KG1 (cell line): ENCODE measurements at regions not wholly inside any gene's neighbourhood (a gene's known extent, or its start where the extent isn't known, plus 50 kb on each side); places are given as distances from the start of the nearest gene placed in this dataset.
"Not testable (repeated sequence)": the region's sequence is repeated elsewhere in the genome, so short reads cannot be mapped to it uniquely, and the experiment has no call there.

Experiments
- DNase-seq: peaks from one replicate; lab custom pipeline; 2025; lab: John Stamatoyannopoulos, UW

DNA sequence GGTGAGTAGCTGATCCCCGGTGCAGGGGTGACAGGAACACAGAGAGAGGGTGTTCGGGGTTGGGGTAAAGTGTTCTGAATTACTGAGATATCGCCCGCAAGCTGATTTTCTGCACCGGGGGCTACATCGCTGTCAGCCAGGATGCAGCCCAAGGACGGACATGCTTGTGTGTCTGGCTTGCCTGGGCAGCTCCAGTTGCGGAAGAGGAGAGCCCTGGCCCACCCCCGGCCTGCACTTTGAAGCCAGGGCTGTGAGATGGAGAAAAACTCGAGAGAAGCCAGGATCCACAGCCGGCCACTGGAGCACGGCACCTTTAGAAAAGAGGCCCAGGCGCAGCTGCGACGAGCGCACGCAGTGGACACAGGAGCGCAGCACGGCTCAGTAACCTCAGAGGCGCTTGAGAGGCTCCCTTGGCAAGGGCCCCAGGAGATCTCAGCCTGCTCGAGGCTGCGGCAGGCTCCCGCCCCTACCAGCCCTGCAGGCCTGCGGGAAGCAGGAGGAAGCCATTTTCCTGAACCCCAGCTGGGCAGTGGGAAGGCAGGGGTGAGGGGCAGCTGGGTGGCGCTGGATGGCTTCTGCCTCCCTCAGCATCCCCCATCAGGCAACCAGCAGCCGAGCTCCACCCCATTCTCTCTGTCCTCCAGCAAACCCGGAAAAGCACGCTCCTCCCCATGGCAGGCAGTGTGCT, 59.2 kb downstream of the C9orf50 start:
- no peak for DNase-seq

- DNase-seq, result no peak
Measured at GRCh38 chr9:129560881-129561306, 60.0 kb downstream of the C9orf50 start.

DNA sequence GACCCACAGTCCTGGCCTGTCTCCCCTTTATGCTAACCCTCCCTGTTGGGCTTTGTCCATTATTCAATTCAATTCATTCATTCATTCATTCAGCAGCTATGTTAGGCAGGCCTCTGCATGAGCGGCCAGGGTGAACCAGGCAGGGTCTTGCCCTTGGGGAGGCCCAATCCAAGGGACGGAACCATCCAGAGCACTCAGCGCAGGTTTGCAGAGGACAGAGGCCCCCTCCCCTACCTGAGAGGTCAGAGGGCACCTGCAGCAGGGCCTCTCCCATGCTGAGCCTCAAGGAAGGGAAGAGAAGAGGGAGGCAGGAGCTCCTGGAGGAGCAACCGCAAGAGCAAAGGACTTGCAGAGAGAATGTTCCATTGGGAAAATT, 61.4 kb downstream of the C9orf50 start:
- no peak for DNase-seq

DNA sequence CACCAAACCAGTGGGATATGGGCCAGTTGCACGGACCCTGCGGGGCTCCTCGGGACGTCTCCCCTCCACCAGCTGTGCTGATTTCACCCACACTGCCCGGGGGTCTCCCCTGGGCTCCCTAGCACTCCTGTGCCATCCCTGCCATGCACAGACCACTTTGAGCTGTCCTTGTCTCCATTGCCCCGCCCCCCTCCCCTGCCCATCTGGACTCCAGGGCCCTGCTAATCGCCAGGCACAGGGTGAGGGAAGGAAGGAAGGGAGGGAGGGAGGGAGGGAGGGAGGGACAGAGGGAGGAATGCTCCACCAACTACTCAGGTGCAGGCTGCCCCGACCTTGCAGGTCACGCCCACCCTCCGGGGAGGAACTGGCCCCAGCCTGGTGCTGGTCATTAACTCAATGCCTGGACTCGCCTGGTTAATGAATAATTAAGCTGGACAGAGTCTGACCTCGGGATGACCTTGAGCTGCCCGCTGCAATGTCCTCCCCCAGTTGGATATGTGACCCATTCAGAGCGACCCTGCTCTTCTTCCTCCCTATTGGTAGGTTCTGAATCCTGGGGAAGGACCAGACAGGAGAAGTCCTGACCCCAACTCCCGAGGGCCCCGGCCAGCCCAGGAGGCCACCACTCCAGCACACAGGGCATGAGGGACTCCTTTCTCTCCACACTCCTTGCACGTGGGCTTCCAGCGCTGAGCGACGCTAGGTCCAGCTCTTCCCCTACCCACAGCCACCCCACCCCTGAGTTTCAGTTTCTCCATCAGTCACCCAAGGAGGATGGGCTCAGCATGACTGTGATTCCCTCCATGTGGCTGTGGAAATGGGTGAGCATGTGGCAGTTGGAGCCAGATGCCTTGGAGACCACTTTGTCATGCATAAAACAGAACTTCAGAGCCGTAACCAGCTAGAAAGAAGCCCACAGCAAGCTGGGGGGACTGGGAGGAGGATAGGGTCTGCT, 62.1 kb downstream of the C9orf50 start:
- no peak for DNase-seq

GRCh38 chr9:129558063-129558550, 62.8 kb downstream of the C9orf50 start:
- no peak for DNase-seq

GRCh38 chr9:129557192-129558036, 63.5 kb downstream of the C9orf50 start:
- DNase-seq, result no peak

DNA sequence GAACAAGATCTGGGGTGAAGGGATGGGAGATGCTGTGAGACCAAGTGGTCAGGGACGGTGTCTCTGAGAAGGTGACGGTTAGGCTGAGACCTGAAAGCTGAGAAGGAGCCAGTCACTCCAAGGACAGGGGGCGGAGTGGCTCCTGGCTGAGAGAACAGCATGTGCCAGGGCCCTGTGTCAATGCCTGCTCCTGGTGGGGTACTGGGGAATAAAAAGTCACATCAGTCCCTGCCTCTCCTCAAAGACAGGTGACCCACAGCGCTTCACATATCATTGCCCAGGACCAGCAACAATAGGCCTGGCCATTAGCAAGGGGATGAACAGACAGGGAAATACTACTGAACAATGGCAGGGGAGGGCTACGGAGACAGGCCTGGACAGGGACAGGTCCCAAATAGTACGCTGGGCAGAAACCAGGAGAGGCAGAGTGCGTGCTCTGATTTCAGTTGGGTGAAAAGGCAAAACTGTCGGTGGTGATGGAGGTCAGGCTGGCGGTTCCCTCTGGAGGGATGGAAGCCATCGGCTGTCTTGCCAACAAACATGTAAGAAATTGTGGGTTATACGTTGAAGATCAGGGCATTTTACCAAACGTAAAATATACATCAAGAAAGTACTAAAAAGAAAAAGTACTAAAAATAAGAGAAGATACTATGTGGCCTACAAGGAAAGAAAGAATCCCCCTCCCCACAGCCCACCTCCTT, 64.3 kb downstream of the C9orf50 start:
- no peak for DNase-seq

- no peak for DNase-seq
Measured at GRCh38 chr9:129555512-129556215, 65.2 kb downstream of the C9orf50 start.

DNA sequence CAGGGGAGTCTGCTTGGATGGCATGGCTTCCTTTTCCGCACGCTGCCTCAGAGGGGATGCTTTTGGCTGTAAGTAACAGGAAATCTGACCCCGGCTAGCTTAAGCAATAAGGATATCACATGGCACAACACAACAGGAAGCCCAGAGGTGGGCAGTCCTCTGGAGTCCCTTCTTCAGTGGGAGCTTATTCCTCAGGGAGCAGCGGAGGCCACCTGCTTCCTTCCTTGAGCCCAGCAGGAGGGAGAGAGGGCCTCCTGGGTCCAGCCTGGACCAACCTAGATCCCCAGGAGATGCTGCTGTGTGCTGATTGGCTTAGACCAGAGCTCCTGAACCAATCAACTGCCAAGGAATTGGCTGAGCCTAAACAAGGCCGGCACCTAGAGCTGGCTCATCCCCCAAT, 66.3 kb downstream of the C9orf50 start:
- no peak for DNase-seq

DNA sequence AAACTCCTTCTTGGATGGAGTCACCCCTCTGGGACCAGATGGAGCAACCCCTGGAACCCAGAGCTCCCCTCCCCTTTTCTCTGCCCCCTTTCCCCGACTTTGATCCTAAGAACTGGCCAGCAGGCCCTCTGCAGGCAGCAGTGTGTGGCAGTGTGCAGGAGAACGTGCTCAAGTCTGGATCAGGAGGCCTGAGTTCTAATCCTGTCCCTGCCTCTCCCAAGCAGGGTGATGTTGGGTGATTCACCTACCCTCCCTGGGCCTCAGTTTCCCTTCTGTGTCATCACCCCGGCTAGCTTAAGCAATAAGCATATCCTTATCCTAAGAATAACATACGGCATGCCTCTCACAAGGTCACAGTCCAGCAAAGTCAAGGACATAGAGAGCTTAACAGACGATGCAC, 67.6 kb downstream of the C9orf50 start:
- no peak for DNase-seq

GRCh38 chr9:129552064-129552463, 68.8 kb downstream of the C9orf50 start:
- no peak for DNase-seq

- no peak for DNase-seq
Measured at GRCh38 chr9:129551393-129551973, 69.4 kb downstream of the C9orf50 start.

DNA sequence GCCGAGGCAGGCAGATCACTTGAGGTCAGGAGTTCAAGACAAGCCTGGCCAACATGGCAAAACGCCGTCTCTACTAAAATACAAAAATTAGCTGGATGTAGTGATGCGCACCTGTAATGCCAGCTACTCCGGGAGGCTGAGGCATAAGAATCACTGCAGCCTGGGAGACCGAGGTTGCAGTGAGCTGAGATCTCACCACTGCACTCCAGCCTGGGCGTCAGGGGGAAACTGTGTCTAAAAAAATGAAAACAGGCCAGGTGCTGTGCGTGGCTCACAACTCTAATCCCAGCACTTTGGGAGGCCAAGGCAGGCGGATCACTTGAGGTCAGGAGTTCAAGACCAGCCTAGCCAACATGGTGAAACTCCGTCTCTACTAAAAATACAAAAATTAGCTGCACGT, 69.9 kb downstream of the C9orf50 start:
- not testable (repeated sequence) for DNase-seq

DNA sequence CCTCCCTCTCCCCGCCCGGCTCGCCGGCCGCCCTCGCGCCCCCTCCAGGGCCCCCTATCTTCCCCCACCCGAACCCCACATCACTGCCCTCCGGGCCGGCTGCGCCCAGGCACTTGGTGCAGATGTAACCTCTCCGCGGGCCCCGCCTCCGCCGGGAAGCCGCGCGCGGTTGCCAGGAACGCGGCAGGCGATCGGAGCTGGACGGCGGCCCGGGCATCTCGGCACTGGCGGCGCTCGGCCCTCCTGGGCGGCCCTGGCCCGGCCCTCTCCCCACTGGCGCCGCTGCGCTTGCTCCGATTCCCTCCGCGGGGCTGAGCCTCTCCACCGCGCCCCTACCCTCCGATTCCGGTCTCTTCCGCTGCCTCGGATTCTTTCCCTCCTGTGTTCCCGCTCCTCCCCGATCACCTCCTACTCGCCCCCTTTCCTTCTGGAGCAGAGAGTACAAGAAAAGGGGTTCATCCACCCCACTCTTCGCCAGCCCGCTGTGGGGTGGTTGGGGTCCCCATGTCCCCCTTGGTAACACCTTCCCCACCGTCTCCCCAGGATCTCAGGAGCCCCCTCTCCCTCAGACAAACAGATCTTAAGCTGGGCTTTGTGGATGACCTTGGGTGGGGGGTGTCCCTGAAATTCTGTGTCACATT, 70.6 kb downstream of the C9orf50 start:
- no peak for DNase-seq

DNA sequence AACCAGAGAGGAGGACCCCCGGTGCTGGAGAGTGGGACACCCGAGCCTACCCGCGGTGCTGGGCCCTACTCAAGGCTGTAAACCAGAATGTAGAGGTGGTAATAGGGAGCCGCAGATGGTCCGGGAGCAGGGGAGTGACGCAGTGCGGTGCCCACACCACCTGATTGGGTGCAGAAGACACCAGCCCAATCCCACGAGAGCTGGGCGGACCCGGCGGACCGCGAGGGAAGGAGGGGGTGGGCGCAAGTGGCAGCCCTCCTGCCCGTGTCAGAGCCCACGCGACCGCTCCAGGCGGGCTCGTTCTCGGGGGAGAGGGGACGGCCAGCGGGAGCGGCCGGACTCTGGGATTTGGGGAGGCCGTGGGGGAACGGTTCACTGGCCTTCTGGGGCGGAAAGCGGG, 71.2 kb downstream of the C9orf50 start:
- DNase-seq, result no peak

GRCh38 chr9:129549139-129549538, 71.8 kb downstream of the C9orf50 start:
- no peak for DNase-seq

- DNase-seq, result no peak
Measured at GRCh38 chr9:129548571-129549135, 72.2 kb downstream of the C9orf50 start.

- no peak for DNase-seq
Measured at GRCh38 chr9:129547869-129548570, 72.9 kb downstream of the C9orf50 start.

DNA sequence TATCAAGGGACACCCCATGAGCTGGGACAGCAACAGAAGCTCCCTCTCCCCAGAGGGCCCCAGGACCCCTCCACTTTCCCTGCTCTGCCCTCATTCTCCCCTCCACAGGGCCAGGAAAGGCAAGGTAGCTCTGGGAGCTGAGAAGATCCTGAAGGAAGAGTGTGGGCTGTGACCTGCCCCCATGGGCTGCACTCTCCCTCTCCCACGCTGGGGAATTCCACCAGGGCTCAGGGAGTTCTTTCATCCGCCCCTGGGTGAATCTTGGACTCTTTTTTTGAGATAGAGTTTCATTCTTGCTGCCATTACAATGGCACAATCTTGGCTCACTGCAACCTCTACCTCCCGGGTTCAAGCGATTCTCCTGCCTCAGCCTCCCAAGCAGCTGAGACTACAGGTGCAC, 73.8 kb downstream of the C9orf50 start:
- DNase-seq, result no peak
